Activated T-helper 2 cell treated with anti-CD3 and anti-CD28 coated beads, Interferon-gamma antibody, Interleukin-2, Interleukin-4, amounts not matched to agents 10 μg/mL and 5 μg/mL and 100 μg/mL, durations not matched to agents 14 hours and 24 hours and 36 hours (primary cell): ENCODE measurements at regions not wholly inside any gene's neighbourhood (a gene's known extent, or its start where the extent isn't known, plus 50 kb on each side); places are given as distances from the start of the nearest gene placed in this dataset.

Experiments
- DNase-seq: peaks from one replicate; pipeline ENCODE4 v3.0.0; 2021; ENCODE audit warnings: low spot score
- H3K27ac Mint-ChIP-seq: one replicate; pipeline ENCODE4 v1.8.0; 2021; ENCODE audit warnings: mixed read lengths
- H3K27me3 Mint-ChIP-seq: one replicate; pipeline ENCODE4 v1.8.0; 2021; ENCODE audit warnings: low read depth, mixed read lengths
- H3K36me3 Mint-ChIP-seq: one replicate; pipeline ENCODE4 v1.8.0; 2021; ENCODE audit warnings: low read depth, mixed read lengths
- H3K4me1 Mint-ChIP-seq: one replicate; pipeline ENCODE4 v1.8.0; 2021; ENCODE audit warnings: low read depth, mixed read lengths
- H3K4me3 Mint-ChIP-seq: one replicate; pipeline ENCODE4 v1.8.0; 2021; ENCODE audit warnings: low read depth, mild to moderate bottlenecking, moderate library complexity, mixed read lengths
- H3K9me3 Mint-ChIP-seq: one replicate; pipeline ENCODE4 v1.8.0; 2021; ENCODE audit warnings: mixed read lengths
- intact Hi-C: fragments of 100-400 bp; cut with micrococcal nuclease; formaldehyde crosslinking; loops from one replicate; pipeline ENCODE4 v1.15.1; 2023

DNA sequence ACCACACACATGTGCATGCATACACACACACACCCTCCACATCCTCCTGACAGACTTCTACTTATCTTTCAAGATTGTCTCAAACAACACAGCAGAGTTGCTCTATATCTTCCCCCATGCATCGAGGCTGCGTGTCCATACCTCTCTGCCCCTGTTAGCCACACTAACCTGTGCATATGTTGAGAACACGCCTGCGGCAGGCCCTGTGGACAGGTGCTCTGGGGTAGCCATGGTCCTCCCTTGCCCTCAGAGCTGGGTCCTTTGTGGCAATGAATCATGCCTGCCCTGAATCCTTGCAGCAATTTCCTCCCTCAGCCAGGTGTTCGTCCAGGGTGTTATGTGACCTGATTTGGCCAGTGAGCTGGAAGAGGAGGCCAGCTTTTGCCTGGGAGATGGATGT lies 213.3 kb downstream of the KATNAL1 start:
- intact Hi-C loops: no loop called here
- no peaks in the 10 kb centered on the region for H3K9me3 Mint-ChIP-seq
- H3K27ac Mint-ChIP-seq: no peak overlapping the region
- H3K4me3 Mint-ChIP-seq: no peak overlapping the region
- H3K4me1 Mint-ChIP-seq: no peaks in the 10 kb centered on the region
- H3K27me3 Mint-ChIP-seq: peaks cover 4% of the 10 kb centered on the region
- no peak for DNase-seq
- no peaks in the 10 kb centered on the region for H3K36me3 Mint-ChIP-seq

DNA sequence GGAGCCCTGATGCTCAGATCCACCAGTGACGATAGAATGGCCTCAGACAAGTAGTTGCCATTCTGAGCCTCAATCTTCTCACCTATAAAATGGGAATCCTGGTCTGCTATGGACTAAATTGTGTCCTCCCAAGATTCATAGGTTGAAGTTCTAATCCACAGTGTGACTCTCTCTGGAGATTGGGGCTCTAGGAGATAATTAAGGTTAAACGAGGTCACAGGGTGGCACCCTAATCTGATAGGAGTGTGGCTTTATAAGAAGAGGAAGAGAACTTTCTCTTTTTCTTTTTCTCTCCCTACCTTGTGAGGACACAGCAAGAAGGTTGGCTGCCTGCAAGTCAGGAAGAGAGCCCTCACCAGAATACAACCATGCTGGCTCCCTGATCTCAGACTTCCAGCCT lies 214.1 kb downstream of the KATNAL1 start:
- Mint-ChIP-seq H3K27me3 (peaks cover 1% of the 10 kb centered on the region), H3K4me3 (no peak overlapping the region), H3K36me3 (no peaks in the 10 kb centered on the region), H3K9me3 (no peaks in the 10 kb centered on the region), H3K27ac (no peak overlapping the region), H3K4me1 (peaks cover under 1% of the 10 kb centered on the region)
- no peak for DNase-seq
- intact Hi-C loops: no loop called here

DNA sequence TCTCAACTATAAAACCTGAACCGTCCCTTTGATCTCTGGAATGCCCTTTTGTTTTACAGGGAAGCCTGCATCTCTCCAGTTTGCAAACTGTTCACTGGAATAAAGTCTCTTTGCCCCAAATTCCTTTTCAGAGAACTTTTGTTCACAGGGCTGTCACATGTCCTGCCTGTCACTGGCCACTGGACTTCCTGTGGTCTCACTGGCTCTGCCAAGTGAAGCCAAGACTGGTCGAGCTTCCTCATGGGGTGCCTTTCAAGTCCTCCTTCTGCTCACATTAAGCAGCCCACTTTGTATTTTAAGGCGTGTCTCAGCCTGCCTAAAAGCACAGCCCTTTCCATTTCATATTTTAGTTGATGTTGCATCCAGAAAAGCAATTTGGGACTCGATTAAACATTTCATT lies 215.7 kb downstream of the KATNAL1 start:
- H3K27me3 Mint-ChIP-seq: peaks cover 1% of the 10 kb centered on the region
- intact Hi-C loops: no loop called here
- H3K27ac Mint-ChIP-seq: no peak overlapping the region
- H3K36me3 Mint-ChIP-seq: no peaks in the 10 kb centered on the region
- no peak for DNase-seq
- no peaks in the 10 kb centered on the region for H3K9me3 Mint-ChIP-seq
- peaks cover 2% of the 10 kb centered on the region for H3K4me1 Mint-ChIP-seq
- no peak overlapping the region for H3K4me3 Mint-ChIP-seq

- H3K4me3 Mint-ChIP-seq: no peak overlapping the region
- H3K36me3 Mint-ChIP-seq: no peaks in the 10 kb centered on the region
- DNase-seq: no peak
- no peak overlapping the region for H3K27ac Mint-ChIP-seq
- H3K27me3 Mint-ChIP-seq: peaks cover 4% of the 10 kb centered on the region
- no peaks in the 10 kb centered on the region for H3K9me3 Mint-ChIP-seq
- intact Hi-C loops: no loop called here
- H3K4me1 Mint-ChIP-seq: peaks cover 2% of the 10 kb centered on the region
Measured at GRCh38 chr13:30091035-30091434, 216.3 kb downstream of the KATNAL1 start.

GRCh38 chr13:30088312-30088855 lies 219.0 kb downstream of the KATNAL1 start:
- Mint-ChIP-seq H3K4me1 (peaks cover 2% of the 10 kb centered on the region), H3K27ac (no peak overlapping the region), H3K4me3 (no peak overlapping the region), H3K9me3 (no peaks in the 10 kb centered on the region), H3K36me3 (no peaks in the 10 kb centered on the region), H3K27me3 (peaks cover 20% of the 10 kb centered on the region)
- intact Hi-C loops: no loop called here
- DNase-seq: no peak

- Mint-ChIP-seq H3K36me3 (no peaks in the 10 kb centered on the region), H3K27me3 (peaks cover 23% of the 10 kb centered on the region), H3K4me3 (no peak overlapping the region), H3K4me1 (peaks cover 2% of the 10 kb centered on the region), H3K27ac (no peak overlapping the region), H3K9me3 (no peaks in the 10 kb centered on the region)
- intact Hi-C loops: no loop called here
- no peak for DNase-seq
Measured at GRCh38 chr13:30085087-30085486, 222.3 kb downstream of the KATNAL1 start.

DNA sequence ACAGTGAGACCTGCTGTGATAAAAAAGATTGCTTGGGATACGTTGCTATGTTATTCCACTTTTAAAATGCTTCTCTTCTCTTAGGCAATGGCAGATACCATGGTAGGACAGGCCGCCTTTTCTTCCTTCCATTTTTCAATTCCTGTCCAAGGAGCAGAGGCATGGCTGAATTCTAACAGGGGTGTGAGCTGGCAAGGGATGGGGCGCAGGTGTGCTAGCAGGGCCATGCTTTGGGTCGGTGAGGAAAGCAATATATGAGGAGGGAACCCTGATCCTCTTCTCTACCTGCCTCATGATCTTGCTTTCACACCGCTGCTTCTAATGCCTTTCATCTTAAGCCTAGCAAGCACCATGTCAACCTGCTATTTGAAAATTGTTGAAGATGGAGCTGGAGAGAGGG lies 225.0 kb downstream of the KATNAL1 start:
- Mint-ChIP-seq H3K4me1 (no peaks in the 10 kb centered on the region), H3K27me3 (peaks cover 23% of the 10 kb centered on the region), H3K36me3 (no peaks in the 10 kb centered on the region), H3K4me3 (no peak overlapping the region), H3K27ac (no peak overlapping the region), H3K9me3 (no peaks in the 10 kb centered on the region)
- no peak for DNase-seq
- intact Hi-C loops: no loop called here

DNA sequence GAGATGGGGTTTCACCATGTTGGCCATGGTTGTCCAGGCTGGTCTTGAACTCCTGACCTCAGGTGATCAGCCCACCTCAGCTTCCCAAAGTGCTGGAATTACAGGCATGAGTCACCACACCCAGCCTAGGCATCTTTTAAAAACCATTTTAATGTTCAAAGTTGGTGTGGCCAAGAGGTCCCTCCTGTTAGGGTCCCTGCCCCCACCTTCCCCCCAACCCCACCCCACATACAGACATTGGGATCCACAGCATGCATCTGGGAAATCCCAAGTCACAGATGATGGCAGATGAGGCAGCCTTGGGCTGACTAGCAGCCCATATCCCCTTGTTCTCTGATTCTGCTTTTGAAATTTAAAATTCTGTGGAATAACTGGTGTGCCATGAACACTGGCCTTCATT lies 226.0 kb downstream of the KATNAL1 start:
- Mint-ChIP-seq H3K4me1 (no peaks in the 10 kb centered on the region), H3K27me3 (peaks cover 23% of the 10 kb centered on the region), H3K36me3 (no peaks in the 10 kb centered on the region), H3K27ac (no peak overlapping the region), H3K4me3 (no peak overlapping the region), H3K9me3 (no peaks in the 10 kb centered on the region)
- DNase-seq: no peak
- intact Hi-C loops: no loop called here

DNA sequence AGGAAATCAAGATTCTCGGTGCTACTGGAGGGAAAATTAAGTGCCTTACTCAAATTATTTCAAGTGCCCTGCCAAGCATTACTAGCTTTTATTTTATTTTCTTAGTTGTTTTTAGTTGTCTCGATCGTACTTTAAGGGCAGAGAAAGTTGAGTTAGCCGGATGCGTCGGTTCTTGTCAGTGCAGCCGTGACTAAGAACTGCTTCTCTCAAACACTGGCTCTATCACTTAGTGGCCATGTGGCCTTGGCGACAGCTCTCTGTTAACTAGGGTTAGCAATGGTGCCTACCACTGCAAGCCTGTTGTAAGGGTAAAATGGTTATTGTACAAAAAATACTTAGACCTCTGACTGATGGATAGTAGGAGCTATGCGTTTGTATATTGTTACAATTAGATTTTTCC lies 227.8 kb downstream of the KATNAL1 start:
- Mint-ChIP-seq H3K4me3 (no peak overlapping the region), H3K36me3 (no peaks in the 10 kb centered on the region), H3K27ac (no peak overlapping the region), H3K27me3 (peaks cover 15% of the 10 kb centered on the region), H3K9me3 (no peaks in the 10 kb centered on the region), H3K4me1 (no peaks in the 10 kb centered on the region)
- intact Hi-C loops: no loop called here
- DNase-seq: no peak

DNA sequence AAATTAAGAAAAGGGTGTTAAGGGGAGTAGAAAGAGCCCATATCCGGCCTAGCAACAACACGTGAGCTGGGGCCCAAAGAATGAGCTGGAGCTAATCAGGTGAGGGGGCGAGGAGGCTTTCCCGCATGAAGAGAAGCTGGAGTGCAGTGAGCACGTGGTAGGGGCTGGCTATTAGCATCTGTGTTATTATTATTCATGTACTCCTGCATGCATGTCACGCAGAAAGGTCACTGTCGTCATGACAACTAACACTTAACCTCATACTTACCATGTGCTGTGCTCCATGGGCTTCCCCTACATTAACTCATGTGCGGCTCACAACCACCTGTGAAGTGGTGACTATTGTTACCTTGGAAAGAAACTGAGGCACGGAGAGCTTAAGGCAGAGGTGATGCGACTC lies 227.6 kb upstream of the UBL3 start:
- Mint-ChIP-seq H3K27me3 (peaks cover 4% of the 10 kb centered on the region), H3K4me3 (no peak overlapping the region), H3K27ac (no peak overlapping the region), H3K36me3 (no peaks in the 10 kb centered on the region), H3K9me3 (no peaks in the 10 kb centered on the region), H3K4me1 (no peaks in the 10 kb centered on the region)
- DNase-seq: no peak
- intact Hi-C loops: no loop called here

DNA sequence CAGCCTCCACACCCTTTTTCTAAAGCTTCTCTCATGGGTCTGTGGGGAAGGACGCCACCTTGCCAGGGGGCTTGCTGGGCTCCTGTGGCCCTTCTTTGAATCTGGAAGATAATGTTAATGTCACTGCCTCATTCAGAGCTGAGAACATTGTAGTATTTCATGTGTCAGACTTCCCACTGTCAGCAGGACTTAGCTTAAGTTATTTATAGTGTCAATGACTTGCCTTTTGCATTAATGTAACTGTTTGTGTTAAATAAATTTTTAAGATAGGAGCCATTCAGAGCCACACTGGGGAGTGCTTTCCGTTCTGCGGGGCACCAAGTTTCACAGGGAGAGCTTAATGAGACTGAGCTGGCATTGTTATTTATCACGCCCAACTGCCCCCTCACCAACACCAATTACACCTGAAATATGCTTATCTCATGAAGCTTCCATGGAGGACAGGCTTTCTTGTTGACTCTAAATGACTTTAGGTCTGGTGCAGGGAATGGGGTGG lies 226.9 kb upstream of the UBL3 start:
- H3K27ac Mint-ChIP-seq: no peak overlapping the region

DNA sequence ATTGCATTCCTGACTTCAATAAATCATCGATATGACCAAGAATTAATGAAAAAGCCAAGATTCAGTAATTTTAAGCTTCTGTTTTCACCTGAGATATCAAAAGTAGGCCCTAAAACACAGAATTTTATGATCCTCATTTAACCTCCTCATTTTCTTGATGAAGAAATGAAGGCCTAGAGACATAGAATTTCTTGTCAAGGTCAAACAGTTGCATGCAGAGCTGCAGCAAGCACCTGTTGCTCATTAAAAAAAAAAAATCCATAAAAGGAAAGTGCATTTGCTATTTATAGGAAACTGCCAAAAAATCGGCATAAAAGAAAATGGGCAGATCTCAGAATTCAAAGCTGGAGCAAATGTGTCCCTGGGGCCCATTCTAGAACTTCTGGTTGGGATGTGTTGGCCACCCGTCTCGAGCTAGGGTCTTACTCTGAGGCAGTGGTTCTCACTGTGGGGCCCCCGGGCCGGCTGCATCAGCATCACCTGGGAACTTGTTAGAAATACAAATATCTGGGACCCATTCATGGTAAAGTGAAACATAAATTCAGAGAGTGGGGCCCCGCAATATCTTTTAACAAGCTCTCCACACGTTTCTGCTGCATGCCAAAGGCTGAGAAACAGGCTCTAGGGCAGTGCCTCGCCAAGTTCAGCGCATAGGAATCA lies 224.7 kb upstream of the UBL3 start:
- H3K9me3 Mint-ChIP-seq: no peaks in the 10 kb centered on the region
- H3K4me3 Mint-ChIP-seq: no peak overlapping the region
- H3K4me1 Mint-ChIP-seq: no peaks in the 10 kb centered on the region
- peaks cover 4% of the 10 kb centered on the region for H3K27me3 Mint-ChIP-seq
- H3K36me3 Mint-ChIP-seq: no peaks in the 10 kb centered on the region
- DNase-seq: no peak
- no peak overlapping the region for H3K27ac Mint-ChIP-seq
- intact Hi-C loops: no loop called here

More for the DNA sequence above, 226.9 kb upstream of the UBL3 start:
- intact Hi-C loops: no loop called here
- Mint-ChIP-seq H3K36me3 (no peaks in the 10 kb centered on the region), H3K27me3 (peaks cover under 1% of the 10 kb centered on the region), H3K4me3 (no peak overlapping the region), H3K9me3 (no peaks in the 10 kb centered on the region), H3K4me1 (no peaks in the 10 kb centered on the region)
- no peak for DNase-seq

DNA sequence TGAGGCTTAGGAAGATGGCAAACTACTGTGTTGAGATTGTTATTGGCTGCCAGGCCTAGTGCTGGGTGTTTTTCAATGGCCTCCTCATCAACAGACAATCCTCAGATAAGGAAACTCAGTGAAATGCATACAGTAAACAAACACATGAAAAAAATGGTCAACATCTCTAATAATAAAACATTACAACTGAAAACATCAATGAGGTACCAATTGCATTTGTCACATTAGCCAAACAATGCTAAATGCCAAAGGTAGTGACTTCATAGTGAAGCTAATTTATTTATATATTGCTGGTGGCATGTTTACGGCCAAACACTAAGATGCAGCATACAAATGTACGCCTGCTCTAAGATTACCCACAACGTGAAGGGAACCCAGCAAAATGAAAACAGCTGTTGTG lies 224.0 kb upstream of the UBL3 start:
- Mint-ChIP-seq H3K4me3 (no peak overlapping the region), H3K27me3 (peaks cover 4% of the 10 kb centered on the region), H3K27ac (no peak overlapping the region), H3K4me1 (no peaks in the 10 kb centered on the region), H3K9me3 (no peaks in the 10 kb centered on the region), H3K36me3 (no peaks in the 10 kb centered on the region)
- intact Hi-C loops: no loop called here
- no peak for DNase-seq

- intact Hi-C loops: no loop called here
- Mint-ChIP-seq H3K27ac (no peak overlapping the region), H3K4me1 (no peaks in the 10 kb centered on the region), H3K36me3 (no peaks in the 10 kb centered on the region), H3K4me3 (no peak overlapping the region), H3K27me3 (peaks cover 4% of the 10 kb centered on the region), H3K9me3 (no peaks in the 10 kb centered on the region)
- DNase-seq: no peak
Measured at GRCh38 chr13:30072818-30073186, 222.4 kb upstream of the UBL3 start.
